A549 (cell line): ENCODE measurements at regions not wholly inside any gene's neighbourhood (a gene's known extent, or its start where the extent isn't known, plus 50 kb on each side); places are given as distances from the start of the nearest gene placed in this dataset.

Source experiments
- ATAC-seq, 2 experiments: fragments of 200-7000 bp in 1 of 2; fragments of >200 bp in 1 of 2; cut with Nextera tagmentation in 1 of 2; cut with Tn5 transposase in 1 of 2; 3 replicates each; pipeline versions ENCODE4 v1.8.0 to v1.9.1; 2018 to 2020; ENCODE audit warnings: mild to moderate bottlenecking in 1 of 2, moderate library complexity in 1 of 2
- CTCF ChIA-PET: fragments of 300-600 bp; sonication (Branson Sonifier 250); formaldehyde crosslinking; extraction: SDS; loops from one replicate; lab custom pipeline; 2021; ENCODE audit warnings: antibody characterized with exemption, inconsistent platforms; lab: Yijun Ruan, JAX
- POLR2A ChIA-PET: fragments of 350-600 bp; formaldehyde crosslinking; extraction: SDS; loops from one replicate; lab custom pipeline; 2021; ENCODE audit warnings: antibody characterized with exemption, inconsistent platforms; lab: Yijun Ruan, JAX
- DNase-seq, 2 experiments: peaks; one replicate each; pipeline versions ENCODE4 v3.0.0 to v3.0.0-alpha.2; 2011 to 2016; ENCODE audit warnings: low read depth in 1 of 2, low spot score in 1 of 2
- FAIRE-seq: peaks from 2 replicates; lab custom pipeline; 2011; peaks lifted over from hg19 to GRCh38; lab: Jason Lieb, UNC
- H3K27ac ChIP-seq, 2 experiments: fragments of >200 bp; sonication (Bioruptor Twin); formaldehyde crosslinking; 3 replicates each; pipeline ENCODE4 v1.5.1; 2016 to 2017
- H3K4me1 ChIP-seq: fragments of >200 bp; sonication (Bioruptor Twin); formaldehyde crosslinking; 3 replicates; pipeline ENCODE4 v1.6.1; 2016
- H3K4me2 ChIP-seq: fragments of >200 bp; sonication (Bioruptor Twin); formaldehyde crosslinking; 3 replicates; pipeline ENCODE4 v1.6.1; 2016
- H3K4me3 ChIP-seq: fragments of >200 bp; sonication (Bioruptor Twin); formaldehyde crosslinking; 3 replicates; pipeline ENCODE4 v1.5.1; 2016
- H3K9me3 ChIP-seq: fragments of >200 bp; sonication (Bioruptor Twin); formaldehyde crosslinking; 3 replicates; pipeline ENCODE4 v1.6.1; 2016
- BCL3 ChIP-seq: fragments of >200 bp; sonication (Bioruptor Twin); formaldehyde crosslinking; IDR thresholded peaks from 3 replicates; pipeline ENCODE4 v1.6.1; 2016
- BHLHE40 ChIP-seq: IDR thresholded peaks from 2 replicates; pipeline ENCODE4 v1.6.1; 2012; ENCODE audit warnings: low read depth, low read length, inconsistent platforms
- CBX8 ChIP-seq: fragments of 200-600 bp; sonication (generic); IDR thresholded peaks from 2 replicates; pipeline ENCODE4 v1.6.1; 2016
- CEBPB ChIP-seq, 2 experiments: fragments of >200 bp in 1 of 2; sonication (Bioruptor Twin) in 1 of 2; formaldehyde crosslinking in 1 of 2; IDR thresholded peaks; 2 replicates each; pipeline ENCODE4 v1.6.1; 2012 to 2016
- CHD2 ChIP-seq: fragments of 150-350 bp; IDR thresholded peaks from 2 replicates; pipeline ENCODE4 v1.6.1; 2014; ENCODE audit warnings: low read length; ENCODE audit not compliant: partially characterized antibody
- CTCF ChIP-seq: fragments of >200 bp; sonication (Bioruptor Twin); formaldehyde crosslinking; IDR thresholded peaks from 3 replicates; pipeline ENCODE4 v1.5.1; 2016
- EP300 ChIP-seq, 2 experiments: fragments of >200 bp; sonication (Bioruptor Twin); formaldehyde crosslinking; IDR thresholded peaks; 2 replicates in 1 of 2; 3 replicates in 1 of 2; pipeline ENCODE4 v1.6.1; 2016 to 2017
- ESRRA ChIP-seq: fragments of 150-350 bp; IDR thresholded peaks from 2 replicates; pipeline ENCODE4 v1.6.1; 2014; ENCODE audit warnings: mild to moderate bottlenecking, low read length, borderline replicate concordance
- FOSB ChIP-seq: fragments of 250-450 bp; sonication (Bioruptor Pico); IDR thresholded peaks from 2 replicates; pipeline ENCODE4 v1.5.0; 2020; ENCODE audit warnings: mild to moderate bottlenecking, moderate library complexity
- FOSL2 ChIP-seq, 2 experiments: fragments of 450-650 bp in 1 of 2; fragments of >200 bp in 1 of 2; sonication (Bioruptor Twin) in 1 of 2; formaldehyde crosslinking; IDR thresholded peaks; 2 replicates each; pipeline versions ENCODE4 v1.5.0 to v1.6.1; 2016 to 2020; ENCODE audit warnings: mild to moderate bottlenecking in 1 of 2, moderate library complexity in 1 of 2
- HOXA7 ChIP-seq: fragments of 250-450 bp; sonication (Bioruptor Pico); IDR thresholded peaks from 2 replicates; pipeline ENCODE4 v1.5.0; 2020; ENCODE audit warnings: mild to moderate bottlenecking, moderate library complexity
- HOXB13 ChIP-seq: fragments of 250-450 bp; sonication (Bioruptor Pico); IDR thresholded peaks from 2 replicates; pipeline ENCODE4 v1.5.0; 2020; ENCODE audit warnings: low read depth, mild to moderate bottlenecking, moderate library complexity
- HOXB5 ChIP-seq: fragments of 250-450 bp; sonication (Bioruptor Pico); IDR thresholded peaks from 2 replicates; pipeline ENCODE4 v1.5.0; 2020; ENCODE audit warnings: mild to moderate bottlenecking, moderate library complexity
- KDM1A ChIP-seq: fragments of 200-600 bp; sonication (generic); IDR thresholded peaks from 2 replicates; pipeline ENCODE4 v1.6.1; 2016; ENCODE audit warnings: low read depth, mild to moderate bottlenecking
- NFE2L2 ChIP-seq: fragments of 150-350 bp; conservative IDR thresholded peaks from 2 replicates; pipeline ENCODE4 v1.6.1; 2014; ENCODE audit warnings: low read length
- RCOR1 ChIP-seq: fragments of 150-350 bp; IDR thresholded peaks from 2 replicates; pipeline ENCODE4 v1.6.1; 2014; ENCODE audit warnings: antibody characterized with exemption, low read length, low read depth
- SREBF2 ChIP-seq: fragments of 450-650 bp; IDR thresholded peaks from 2 replicates; pipeline ENCODE4 v1.6.1; 2014; ENCODE audit warnings: mild to moderate bottlenecking, moderate library complexity
- ZFP36 ChIP-seq: fragments of 450-650 bp; IDR thresholded peaks from 2 replicates; pipeline ENCODE4 v1.6.1; 2014; ENCODE audit warnings: borderline replicate concordance; ENCODE audit not compliant: partially characterized antibody
- ZNF302 ChIP-seq: fragments of 250-450 bp; sonication (Bioruptor Pico); IDR thresholded peaks from 2 replicates; pipeline ENCODE4 v1.9.0; 2021; ENCODE audit warnings: inconsistent platforms, mild to moderate bottlenecking, moderate library complexity
- WGBS: methylation state at CpG from one replicate; pipeline ENCODE4 v1.1.6; 2017; ENCODE audit errors: missing lambda C conversion rate; 5-methylcytosine and 5-hydroxymethylcytosine counted together

GRCh38 chr20:39252035-39252434 is 289.9 kb downstream of the DHX35 start:
- Histone ChIP-seq H3K9me3 (no peaks in the 10 kb centered on the region), H3K4me3 (no peak overlapping the region)
- CTCF ChIA-PET = interaction anchor here (1.0 kb wide), 1 partner anchor 9 kb away, joined by 3 read pairs; no protein-coding TSS in a partner anchor
- no peak for FAIRE-seq
- POLR2A ChIA-PET = no interaction called here
- TF ChIP-seq KDM1A = no peak
- TF ChIP-seq CBX8 = no peak
- no peak for TF ChIP-seq ESRRA
- no peak for TF ChIP-seq SREBF2
- no peak for TF ChIP-seq ZFP36
- no peak for TF ChIP-seq NFE2L2
- no peak for TF ChIP-seq HOXA7
- no peak for TF ChIP-seq CEBPB (IDR thresholded peaks at IDR 0.05)
- TF ChIP-seq RCOR1 = no peak
- TF ChIP-seq, all 56 proteins: peak for 0
- no peak for DNase-seq
- Histone ChIP-seq H3K4me1 (no peaks in the 10 kb centered on the region), H3K27ac (no peak overlapping the region), H3K4me2 (no peak overlapping the region)
- ATAC-seq = no peak
- 67% methylated on average over 6 of the region's 6 CpGs for WGBS

DNA sequence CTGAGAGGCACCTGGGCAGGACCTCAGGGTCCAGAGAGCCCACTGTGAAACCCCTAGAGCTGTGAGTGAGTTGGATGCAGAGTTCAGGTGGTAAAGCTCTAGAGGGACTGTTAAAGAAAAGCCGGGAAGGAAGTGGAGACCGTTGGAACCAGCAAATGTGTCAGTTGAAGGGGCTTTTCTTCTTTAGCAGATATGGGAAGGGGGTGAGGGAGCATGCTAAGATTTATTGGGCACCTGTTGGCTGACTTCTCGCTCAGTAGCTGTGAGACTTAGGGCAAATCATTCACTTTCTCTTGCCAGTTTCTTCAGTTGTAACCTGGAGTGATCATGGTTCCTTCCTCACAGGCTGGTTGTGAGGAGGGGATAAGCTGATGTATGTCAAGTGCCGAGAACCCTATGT is 287.7 kb downstream of the DHX35 start:
- DNase-seq (no peak), FAIRE-seq (no peak), ATAC-seq (no peak)
- TF ChIP-seq ZNF302 (CRISPR knock-in tag) = no peak
- TF ChIP-seq CTCF = no peak
- ChIA-PET POLR2A (no interaction called here), CTCF (interaction anchor here (1.8 kb wide), 1 partner anchor 15 kb away, joined by 4 read pairs; no protein-coding TSS in a partner anchor)
- H3K4me3 ChIP-seq = no peak overlapping the region
- no peak overlapping the region for H3K27ac ChIP-seq
- no peaks in the 10 kb centered on the region for H3K9me3 ChIP-seq
- 25% methylated on average over 4 of the region's 4 CpGs for WGBS
- no peaks in the 10 kb centered on the region for H3K4me1 ChIP-seq
- H3K4me2 ChIP-seq = no peak overlapping the region

GRCh38 chr20:39248862-39249485 is 286.8 kb downstream of the DHX35 start:
- Histone ChIP-seq H3K4me1 (no peaks in the 10 kb centered on the region), H3K4me2 (no peak overlapping the region), H3K4me3 (no peak overlapping the region), H3K27ac (no peak overlapping the region), H3K9me3 (no peaks in the 10 kb centered on the region)
- CTCF ChIA-PET = interaction anchor here (0.6 to 1.8 kb wide), 2 partner anchors 16 to 30 kb away, joined by 3 to 4 read pairs; no protein-coding TSS in a partner anchor
- POLR2A ChIA-PET = no interaction called here
- DNase-seq (no peak), FAIRE-seq (no peak), ATAC-seq (no peak)
- TF ChIP-seq CHD2 (no peak), HOXB13 (CRISPR knock-in tag) (no peak), ESRRA (no peak), SREBF2 (no peak), HOXA7 (no peak), BCL3 (no peak), FOSL2 (IDR thresholded peaks at IDR 0.05) (no peak), FOSL2 (CRISPR knock-in tag; IDR thresholded peaks at IDR 0.05) (no peak), KDM1A (no peak), FOSB (CRISPR knock-in tag) (no peak), CEBPB (IDR thresholded peaks at IDR 0.05) (no peak), BHLHE40 (no peak), HOXB5 (CRISPR knock-in tag) (no peak), EP300 (IDR thresholded peaks at IDR 0.05) (no peak), RCOR1 (no peak)
